Skin of body (tissue), 1 donor: ENCODE measurements at regions not wholly inside any gene's neighbourhood (a gene's known extent, or its start where the extent isn't known, plus 50 kb on each side); places are given as distances from the start of the nearest gene placed in this dataset.
A peak's percentile ranks its signal among the peaks of the same experiment; 100 is the strongest.

Source experiments
- DNase-seq: peaks from one replicate; lab custom pipeline; 2025; lab: John Stamatoyannopoulos, UW

DNA sequence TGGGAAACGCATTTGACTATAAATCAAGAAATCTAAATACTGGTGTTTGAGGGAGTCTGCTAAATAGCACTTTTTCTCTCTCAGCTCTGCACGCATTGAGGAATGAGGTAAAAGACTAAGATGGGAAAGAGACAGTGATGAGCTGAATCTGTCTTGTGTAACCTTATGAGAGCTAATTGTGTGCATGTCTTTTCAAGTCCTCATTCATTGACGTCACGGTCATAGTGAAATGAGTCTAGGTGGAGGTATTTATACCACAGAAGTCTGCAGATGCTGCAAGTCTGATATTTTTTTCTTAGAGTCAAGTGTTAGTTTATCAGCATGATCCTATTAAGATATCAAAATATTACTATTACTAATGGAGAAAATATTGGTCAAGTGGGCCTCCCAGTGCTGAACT, 361.5 kb upstream of the HS3ST1 start:
- DNase-seq, result no peak

DNA sequence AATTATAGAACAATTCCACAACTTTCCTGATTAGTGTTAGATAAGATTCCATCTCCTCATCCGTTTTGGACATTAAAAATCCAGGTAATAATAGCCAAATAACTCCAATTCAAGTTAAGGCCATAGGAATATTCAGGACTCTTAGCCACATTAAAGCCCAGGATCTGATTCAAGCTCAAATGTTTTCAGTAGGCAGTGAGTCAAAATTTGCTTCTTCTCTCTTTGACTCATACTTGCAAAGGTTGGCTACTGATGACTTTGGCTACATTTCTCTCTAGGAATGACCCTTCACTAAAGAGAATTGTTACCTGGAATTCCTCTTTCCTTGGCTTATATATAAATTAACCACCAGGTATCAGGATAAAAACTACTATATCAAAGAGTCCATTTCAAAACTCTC, 354.9 kb upstream of the HS3ST1 start:
- DNase-seq, result no peak

DNA sequence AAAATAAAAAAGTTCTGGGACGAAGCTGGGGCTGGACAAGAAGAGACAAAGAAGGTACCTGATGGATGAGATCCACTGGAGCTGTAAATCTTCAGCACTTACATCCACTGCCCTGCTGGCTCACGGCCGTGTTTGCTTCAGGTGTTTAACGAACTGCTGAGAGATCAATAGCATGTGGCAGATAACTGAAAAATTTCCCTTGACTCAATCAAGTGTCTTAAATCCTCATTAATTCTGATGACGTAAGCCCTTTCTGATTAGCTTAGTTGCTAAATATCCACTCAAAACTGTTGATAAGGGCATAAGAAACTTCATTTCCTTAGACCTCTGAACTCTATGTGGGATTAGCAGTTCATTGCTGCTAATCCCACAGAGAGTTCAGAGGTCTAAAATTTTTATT, 354.2 kb upstream of the HS3ST1 start:
- DNase-seq, result no peak

DNA sequence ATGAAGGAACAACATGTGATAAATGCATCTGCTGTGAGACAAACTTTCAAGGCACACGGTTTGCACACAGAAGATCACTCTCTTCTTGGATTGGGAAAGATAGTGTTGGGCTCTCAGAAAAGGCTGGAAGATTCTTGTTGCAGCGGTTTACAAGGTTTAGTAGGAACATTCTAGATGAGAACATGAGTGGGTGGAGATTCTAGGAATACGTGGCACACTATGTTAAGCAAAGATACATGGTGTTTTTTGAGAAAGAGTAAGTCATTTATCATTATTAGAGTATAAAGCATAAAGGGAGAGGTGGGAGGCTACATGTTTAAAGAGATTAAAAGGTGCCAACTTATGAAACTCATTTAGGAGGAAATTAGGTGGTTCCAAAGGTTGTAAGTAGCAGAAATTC, 348.8 kb upstream of the HS3ST1 start:
- no peak for DNase-seq

DNA sequence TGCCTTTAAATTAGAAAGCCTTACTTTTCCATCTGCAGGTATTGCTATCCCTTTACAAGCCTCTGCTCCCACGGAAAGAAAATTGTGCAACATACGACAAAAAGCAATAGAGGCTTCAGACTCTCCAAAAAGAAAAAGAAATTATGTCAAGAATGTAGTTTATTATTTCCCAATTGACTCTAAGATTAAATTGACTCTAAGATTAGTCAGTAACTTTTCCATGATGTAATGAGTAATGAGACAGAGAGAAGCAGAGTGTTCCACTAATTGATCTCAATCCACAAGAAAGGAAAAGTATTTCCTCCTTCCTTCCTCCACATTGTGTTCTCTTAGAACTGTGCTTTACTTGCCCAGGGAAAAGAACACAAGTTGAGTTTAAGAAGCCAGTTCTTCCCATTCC, 345.7 kb upstream of the HS3ST1 start:
- DNase-seq, result no peak

DNA sequence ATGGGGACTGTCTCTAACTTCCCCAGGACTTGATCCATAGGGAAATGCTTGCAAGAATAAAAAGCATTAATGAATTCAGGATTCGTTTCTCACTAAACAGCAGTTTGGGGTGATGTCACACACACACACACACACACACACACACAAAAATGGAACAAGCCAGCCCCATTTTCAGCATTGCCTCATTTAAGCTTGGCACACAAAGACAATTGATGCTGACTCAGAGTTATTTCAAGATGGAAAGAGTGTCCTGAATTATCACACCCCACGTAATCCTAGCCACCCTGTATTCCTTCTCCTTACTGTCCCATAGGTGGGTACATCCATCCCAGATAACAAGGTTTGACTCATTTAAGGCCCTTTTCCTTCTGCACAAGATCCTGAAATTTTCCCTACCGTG, 345.1 kb upstream of the HS3ST1 start:
- no peak for DNase-seq

DNA sequence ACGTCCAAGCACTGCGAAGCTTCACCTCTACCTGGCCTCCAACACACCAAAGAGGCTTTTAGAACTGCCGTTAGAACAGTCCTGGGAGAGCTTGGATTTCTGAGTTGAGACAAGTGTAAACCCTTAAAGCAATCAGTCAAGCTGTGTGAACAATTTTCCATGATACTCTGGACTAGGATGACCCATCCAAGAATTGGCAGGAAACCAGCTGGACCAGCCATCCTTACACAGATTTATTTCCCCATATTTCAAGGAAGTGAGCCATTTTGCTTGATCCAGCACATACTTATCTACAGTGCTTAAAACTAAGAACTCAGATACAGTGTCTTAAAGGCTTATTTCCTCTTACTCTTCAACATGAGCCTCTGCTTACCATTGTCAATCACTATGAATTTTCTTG, 340.7 kb upstream of the HS3ST1 start:
- no peak for DNase-seq

DNA sequence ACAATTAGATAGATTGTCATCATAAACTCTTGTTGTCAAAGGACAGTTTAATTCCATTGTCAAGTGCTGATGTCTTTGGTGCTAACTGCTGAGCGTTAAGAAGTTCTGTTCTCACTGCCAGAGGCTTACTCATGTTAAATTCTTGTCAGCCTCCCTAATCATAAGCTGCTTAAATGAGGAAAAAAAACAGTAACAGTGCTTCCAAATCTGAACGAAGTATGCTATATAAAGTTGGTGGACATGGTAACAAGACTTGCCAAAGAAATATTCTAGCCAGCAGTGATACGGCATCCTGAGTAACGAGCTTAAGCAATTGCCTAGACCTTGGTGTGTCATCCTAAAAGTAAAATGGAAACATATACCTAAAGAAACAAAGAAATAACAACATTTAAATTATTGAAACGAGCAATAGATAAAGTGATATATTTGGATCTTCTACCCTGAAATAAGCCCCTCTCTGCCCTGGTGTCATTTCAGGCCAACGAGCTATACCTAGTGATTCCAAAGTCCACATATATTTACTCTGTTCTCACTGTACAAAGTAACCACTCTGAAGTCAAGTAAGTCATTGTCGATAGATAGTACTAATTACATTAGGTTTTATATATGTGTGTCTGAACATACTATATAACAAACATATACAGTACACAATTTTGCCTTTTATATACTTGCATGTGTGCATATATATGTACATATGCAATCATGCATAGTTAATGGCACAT, 339.7 kb upstream of the HS3ST1 start:
- no peak for DNase-seq

DNA sequence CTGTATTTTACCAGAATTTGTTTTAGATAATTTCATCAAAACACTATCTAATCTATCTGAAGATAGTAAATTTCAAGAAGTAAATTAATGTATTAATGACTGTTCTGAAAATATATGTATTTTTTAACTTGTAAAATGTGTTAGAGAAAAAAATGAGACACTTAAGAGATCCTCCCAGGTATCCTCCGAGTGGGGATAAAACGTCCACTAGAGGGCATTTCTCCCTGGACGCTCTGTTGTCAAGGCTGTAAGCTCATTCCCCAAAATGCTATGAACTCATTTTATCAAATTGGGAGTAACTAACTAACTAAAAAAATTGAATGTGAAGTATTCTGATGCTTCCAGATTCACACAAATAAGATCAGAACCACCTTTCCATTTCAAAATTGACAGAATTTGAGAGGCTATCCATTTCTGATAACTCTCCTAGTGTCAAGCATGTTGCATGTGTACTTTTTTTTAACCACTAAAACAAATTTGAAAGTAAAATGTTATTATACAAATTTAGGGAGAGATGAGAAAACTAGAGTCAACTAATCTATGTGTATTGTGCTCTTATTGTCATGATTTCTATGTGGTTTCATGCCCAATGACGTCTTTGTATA, 337.3 kb upstream of the HS3ST1 start:
- DNase-seq, result no peak

DNA sequence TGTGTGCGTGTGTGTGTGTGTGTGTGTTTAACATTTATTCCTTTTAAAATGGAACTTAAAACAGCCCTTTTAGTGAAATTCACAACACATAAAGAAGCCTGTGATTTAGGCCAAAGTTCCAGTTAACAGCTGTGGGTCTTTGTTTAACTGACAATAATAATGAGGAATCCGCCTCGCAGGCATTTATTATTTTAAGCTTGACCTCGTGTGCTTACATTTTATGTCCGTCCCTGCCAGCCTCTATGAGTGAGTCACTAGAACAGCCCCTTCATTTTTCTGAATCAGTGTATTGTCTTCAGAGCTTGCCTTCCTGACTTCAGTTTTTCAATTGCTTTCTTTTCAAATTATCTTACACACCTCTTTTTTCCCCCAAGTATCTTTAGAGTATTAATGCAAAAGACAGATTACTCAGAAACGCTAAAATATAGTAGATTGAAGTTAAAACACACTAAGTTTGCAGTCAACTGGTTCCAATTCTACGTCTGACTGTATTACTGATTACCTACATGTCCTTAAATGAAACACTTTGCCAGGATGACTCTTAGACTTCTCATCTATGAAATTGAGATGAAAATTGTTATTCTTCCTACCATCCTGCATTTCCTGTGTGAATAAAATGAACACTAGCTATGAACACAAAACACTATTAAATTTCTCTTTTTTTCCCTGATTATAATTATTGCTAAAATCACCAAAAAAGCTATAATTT, 319.6 kb upstream of the HS3ST1 start:
- DNase-seq, result no peak

DNA sequence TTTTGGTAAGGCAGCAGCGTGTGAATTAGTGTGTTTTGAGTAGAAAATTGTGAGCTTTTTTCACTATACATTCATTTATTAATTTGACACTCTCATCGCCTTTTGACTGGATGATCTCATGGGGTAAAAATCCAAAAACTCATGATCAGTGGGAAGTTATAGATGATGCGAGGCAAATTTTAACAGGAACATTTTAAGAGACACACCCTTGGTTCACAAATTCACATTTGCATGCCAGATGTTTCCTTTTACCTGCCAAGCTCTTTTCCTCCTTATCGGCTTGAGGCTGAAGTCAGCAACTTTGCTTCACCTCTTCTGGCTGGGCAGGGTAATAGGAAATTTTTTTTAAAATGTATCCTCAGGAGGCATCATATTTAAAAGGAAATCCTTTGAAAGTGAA, 318.0 kb upstream of the HS3ST1 start:
- peak; percentile 16 for DNase-seq

DNA sequence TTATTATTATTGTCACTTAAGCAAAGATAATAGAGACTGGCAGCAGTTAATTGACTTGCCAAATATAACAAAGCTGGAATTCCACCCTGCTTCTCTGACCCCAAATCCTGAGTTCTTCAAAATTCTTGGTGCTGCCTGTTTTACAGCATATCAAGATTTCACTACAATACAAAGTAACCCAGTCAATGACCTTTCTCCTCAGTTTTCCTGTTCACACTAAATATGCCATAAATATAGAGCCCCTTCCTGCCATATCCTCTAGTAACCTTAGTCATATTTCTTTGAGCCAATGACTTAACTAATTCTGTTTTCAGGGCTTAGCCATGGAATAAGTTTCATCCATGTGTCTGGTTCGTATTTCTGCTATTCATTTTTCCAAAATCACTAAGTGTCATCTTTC, 315.3 kb upstream of the HS3ST1 start:
- DNase-seq, result no peak

DNA sequence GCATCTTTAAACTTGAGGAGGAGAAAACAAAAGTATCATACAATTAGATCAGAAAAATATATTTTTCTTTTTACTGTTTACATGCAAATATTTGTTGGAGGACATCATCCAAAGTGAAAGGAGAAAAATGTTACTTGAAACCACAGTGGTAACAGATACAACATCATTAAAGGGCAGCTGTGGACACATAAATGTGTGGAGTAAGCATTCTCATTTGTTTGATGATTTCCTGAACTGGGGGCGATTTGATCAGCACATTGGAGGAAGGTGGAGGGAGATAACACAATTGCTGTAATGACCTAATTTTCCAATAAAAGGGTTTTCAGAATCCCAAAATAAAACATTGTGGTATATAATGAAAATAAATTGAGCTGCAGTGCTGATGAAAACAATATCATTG, 314.5 kb upstream of the HS3ST1 start:
- DNase-seq, result no peak

DNA sequence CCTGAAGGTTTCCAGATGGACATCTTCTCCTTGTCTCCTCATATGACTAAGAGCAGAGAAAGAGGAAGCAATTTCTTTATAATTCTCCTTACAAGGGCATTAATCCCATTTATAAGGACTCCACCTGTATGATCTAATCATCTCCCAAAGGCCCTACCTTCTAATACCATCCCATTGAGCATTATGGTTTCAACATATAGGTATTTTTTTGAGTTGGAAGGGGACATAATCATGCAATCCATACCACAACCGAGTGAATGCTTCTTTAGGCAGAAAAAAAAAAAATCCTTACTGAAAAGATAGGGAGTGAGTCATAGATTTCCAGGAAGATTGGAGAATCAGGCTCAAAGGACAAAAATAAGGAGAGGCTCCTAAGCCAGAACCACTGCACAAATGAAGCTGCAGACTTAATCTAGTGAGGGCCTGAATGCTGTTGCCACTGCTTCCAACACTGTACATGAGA, 312.5 kb upstream of the HS3ST1 start:
- DNase-seq, result no peak

DNA sequence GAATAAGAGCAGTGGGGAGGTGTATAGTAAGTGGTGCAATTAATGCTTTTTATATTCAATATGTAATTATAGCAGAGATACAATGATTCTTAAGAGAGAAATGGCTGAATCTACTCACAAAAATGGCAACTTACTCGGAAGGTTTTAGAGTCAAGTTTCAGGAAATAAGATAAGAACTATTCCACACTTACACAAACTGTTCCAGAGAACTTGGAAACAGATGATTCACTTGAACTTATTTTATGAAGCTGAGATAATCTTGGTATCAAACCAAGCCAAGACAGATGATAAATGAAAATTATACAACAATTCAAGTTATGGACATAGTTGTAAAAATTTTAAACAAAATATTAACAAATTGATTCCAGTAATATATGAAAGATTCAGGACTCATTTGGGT, 311.3 kb upstream of the HS3ST1 start:
- no peak for DNase-seq

DNA sequence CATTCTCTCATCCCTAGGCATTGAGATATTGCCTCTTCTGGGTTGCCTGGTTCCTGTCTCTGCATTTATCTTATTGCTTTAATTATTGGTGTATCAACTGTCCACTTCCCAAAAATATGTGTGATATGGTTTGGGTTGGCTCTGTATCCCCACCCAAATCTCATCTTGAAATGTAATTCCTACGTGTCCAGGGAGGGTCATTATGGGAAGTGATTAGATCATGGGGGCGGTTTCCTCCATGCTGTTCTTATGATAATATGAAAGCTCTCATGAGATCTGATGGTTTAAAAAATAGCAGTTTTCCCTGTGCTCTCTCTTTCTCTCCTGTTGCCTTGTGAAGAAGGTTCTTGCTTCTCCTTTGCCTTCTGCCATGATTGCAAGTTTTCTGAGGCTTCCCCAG, 308.3 kb upstream of the HS3ST1 start:
- DNase-seq, result no peak

DNA sequence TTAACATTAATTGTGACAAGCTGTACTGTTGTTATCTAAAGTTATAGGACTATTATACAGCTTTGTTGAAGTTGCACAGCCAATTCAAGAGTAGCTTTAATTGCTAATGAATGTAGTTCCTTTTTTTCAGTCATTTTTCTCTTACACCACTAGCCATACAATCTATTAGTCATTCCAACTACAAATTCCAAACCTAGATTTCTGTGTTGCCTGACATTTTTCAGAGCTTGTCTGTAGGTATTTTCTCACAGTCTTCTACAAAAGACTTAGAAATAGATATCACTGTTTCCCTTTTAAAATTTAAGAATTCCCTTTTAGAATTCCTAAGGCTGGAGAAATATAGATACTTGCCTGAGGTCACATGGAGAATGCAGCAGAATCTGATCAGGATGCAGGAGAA, 307.0 kb upstream of the HS3ST1 start:
- no peak for DNase-seq

DNA sequence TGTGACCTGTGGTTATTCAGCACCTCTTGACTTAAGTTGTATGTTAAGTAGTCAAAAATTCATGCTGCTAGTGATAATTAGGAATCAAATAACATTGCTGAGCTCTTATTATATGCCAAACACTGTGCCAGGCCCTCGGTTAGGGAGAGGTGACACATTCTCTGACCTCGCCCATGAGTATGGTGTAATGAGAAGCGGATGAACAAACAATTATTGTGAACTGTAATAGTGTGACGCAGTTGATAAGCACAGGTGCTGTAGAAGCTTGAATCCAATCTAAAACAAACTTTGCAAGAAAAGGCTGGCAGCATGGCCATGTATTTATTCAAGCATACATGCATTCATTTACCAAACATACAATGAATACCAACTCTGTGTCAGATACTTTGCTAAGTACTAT, 303.5 kb upstream of the HS3ST1 start:
- no peak for DNase-seq

DNA sequence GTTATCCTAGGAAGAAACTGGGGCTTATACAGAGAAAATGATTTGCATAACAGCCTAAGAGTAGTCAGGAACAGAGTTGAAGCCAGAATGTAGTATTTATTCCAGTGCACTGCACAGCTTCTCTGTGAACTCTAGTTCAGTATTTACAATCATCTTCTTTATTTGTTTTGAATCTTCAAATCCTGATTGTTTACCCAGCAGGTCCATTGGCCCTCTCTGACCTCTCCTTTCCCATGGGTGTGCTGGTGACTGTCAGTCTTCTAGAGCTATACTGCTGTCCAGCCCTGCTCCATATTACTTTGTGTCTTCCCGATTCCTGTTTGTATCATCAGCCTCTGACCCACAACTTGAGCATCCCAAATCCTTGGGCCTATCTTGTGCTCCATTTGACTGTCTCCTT, 301.9 kb upstream of the HS3ST1 start:
- DNase-seq, result no peak

DNA sequence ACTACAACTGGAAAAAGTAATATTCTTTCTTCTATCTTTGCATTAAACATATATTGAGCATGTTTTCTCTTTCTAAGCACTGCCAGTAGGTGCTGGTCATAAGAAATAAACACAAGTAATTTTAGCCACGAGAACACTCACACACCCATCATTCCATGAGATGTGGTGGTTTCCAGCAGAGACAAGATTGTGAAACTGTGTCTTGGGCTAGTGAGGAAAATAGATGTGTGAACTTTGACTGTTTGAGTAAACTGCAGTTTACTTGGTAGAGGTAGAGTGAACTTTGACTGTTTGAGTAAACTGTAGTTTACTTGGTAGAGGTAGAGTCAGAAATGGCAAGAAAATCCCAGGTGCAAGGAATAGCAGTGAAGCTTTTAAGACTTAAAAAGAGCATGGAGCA, 300.9 kb upstream of the HS3ST1 start:
- no peak for DNase-seq

DNA sequence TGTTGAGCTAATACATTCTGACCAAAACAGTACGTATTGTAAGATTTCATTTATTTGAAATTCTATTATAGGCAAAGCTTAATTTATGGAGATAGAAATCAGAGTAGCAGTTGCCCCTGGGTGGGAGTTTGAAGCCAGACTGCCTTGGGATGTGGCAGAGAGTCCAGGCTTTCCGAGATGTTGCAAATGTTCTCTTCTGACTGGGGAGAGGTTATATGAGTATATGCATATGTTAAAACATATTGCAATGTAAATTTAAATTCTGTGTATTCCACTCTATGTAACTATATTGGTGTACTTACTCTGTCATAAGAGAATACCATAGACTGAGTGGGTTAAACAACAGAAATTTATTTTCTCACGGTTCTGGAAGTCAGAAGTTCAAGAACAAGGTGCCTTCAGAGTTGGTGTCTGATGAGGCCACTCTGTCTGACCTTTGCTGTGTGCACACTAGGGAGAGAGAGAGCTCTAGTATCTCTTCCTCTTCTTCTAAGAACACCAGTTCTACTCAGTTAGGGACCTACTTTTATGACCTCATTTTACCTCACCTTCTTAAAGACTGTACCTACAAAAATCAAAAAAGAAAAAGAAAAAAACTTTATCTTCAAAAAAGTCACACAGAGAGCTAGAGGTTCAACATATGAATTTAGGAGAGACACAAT, 299.3 kb upstream of the HS3ST1 start:
- DNase-seq, result no peak

DNA sequence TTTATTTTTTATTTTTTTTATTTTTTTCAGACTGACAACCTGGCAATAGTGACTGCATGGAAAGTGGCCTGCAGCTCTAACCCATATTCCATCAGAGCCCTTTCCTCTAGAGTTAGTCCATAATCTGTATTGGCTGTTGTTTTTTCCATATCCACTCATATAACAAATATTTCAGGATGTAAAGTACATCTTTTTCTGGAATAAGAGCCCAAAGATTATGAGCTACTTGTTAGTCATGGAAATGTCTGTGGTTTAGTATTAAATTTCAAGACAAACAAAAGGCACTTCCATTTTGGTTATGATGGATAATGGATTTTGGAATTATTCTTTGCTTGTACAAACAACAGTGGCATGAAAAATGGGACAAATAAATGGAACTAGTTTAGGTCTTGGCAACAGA, 296.0 kb upstream of the HS3ST1 start:
- no peak for DNase-seq
